ENCODE measurements at regions not wholly inside any gene's neighbourhood (a gene's known extent, or its start where the extent isn't known, plus 50 kb on each side); places are given as distances from the start of the nearest gene placed in this dataset.
"Not testable (repeated sequence)": the region's sequence is repeated elsewhere in the genome, so short reads cannot be mapped to it uniquely, and the experiment has no call there.

DNA sequence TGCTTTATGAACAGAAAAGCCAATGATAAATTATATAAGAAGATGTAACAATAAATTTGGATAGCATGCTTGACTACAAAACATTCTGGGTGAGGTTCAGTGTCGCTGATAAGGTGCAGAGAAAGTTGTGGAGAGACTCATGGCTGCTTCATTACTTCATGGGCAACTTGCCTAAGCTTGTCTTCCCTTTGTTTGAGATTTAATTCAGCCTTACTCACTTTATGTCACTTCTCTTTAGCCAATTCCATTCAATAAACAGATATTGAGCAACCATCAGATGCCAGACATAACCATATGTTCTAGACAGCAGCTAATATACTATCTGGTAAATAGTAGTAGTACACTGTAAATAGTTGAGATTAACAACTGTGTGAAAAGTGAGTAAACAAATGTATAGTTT, 401.5 kb upstream of the FRG2C start:
- Histone ChIP-seq H3K4me1 (ENCODE audit: control insufficient read depth, insufficient read depth, low read length, poor library complexity, severe bottlenecking) (no peaks in the 10 kb centered on the region), H3K27ac (ENCODE audit: insufficient read depth, low read length, poor library complexity, severe bottlenecking) (no peak overlapping the region), H3K27me3 (replicated peaks; ENCODE audit: control insufficient read depth, insufficient read depth, low read length, poor library complexity, severe bottlenecking) (no peaks in the 10 kb centered on the region), H3K36me3 (ENCODE audit: control insufficient read depth, insufficient read depth, low read length) (no peaks in the 10 kb centered on the region), H3K4me3 (ENCODE audit: insufficient read depth, low read depth, low read length, poor library complexity, severe bottlenecking) (no peak overlapping the region), H3K9me3 (ENCODE audit: control insufficient read depth, low read length) (no peaks in the 10 kb centered on the region)
- DNase-seq, result no peak

DNA sequence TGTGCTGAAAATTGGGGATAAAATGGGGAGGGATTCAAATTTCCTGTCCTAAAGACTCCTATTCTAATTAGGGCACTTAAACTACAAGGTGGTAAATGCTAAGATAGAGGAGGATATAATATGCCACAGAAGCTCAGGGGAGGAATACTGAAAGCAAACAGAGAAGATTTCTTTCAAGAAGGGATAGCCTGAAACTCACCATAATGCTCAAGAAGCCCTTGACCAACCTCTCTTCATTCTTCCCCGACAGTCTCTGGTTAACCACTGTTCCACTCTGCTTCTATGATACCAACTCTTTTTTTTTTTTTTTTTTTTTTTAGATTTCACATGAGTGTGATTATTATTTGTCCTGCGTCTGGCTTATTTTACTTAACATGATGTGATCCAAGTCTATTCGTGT, 398.2 kb upstream of the FRG2C start:
- H3K4me1 ChIP-seq (ENCODE audit: control insufficient read depth, insufficient read depth, low read length, poor library complexity, severe bottlenecking), result no peaks in the 10 kb centered on the region
- no peak overlapping the region for H3K27ac ChIP-seq (ENCODE audit: insufficient read depth, low read length, poor library complexity, severe bottlenecking)
- no peak for DNase-seq
- H3K4me3 ChIP-seq (ENCODE audit: insufficient read depth, low read depth, low read length, poor library complexity, severe bottlenecking), result no peak overlapping the region
- no peaks in the 10 kb centered on the region for H3K9me3 ChIP-seq (ENCODE audit: control insufficient read depth, low read length)
- H3K27me3 ChIP-seq (replicated peaks; ENCODE audit: control insufficient read depth, insufficient read depth, low read length, poor library complexity, severe bottlenecking), result no peaks in the 10 kb centered on the region
- no peaks in the 10 kb centered on the region for H3K36me3 ChIP-seq (ENCODE audit: control insufficient read depth, insufficient read depth, low read length)

DNA sequence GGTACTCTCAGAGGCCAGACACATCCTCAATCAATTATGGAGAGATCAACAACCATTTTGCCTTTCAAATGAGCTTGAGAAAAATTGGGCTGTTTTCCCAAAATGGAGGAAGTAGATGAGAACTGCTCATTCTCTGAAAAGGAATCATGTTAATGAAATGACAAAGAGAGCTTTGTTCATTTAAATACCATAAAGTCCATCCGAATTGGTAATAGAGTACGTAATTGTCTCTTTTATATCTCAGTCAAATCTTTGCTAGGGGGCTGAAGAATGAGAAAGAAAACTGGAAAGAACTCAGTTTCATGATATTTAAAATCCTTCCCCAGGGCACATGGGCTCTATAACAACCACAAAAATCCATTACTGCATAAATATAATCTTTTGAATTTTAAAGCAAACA, 395.6 kb upstream of the FRG2C start:
- not testable (repeated sequence) for H3K27me3 ChIP-seq (replicated peaks; ENCODE audit: control insufficient read depth, insufficient read depth, low read length, poor library complexity, severe bottlenecking); H3K4me3 ChIP-seq (ENCODE audit: insufficient read depth, low read depth, low read length, poor library complexity, severe bottlenecking); H3K27ac ChIP-seq (ENCODE audit: insufficient read depth, low read length, poor library complexity, severe bottlenecking); H3K36me3 ChIP-seq (ENCODE audit: control insufficient read depth, insufficient read depth, low read length); H3K4me1 ChIP-seq (ENCODE audit: control insufficient read depth, insufficient read depth, low read length, poor library complexity, severe bottlenecking); H3K9me3 ChIP-seq (ENCODE audit: control insufficient read depth, low read length); DNase-seq

DNA sequence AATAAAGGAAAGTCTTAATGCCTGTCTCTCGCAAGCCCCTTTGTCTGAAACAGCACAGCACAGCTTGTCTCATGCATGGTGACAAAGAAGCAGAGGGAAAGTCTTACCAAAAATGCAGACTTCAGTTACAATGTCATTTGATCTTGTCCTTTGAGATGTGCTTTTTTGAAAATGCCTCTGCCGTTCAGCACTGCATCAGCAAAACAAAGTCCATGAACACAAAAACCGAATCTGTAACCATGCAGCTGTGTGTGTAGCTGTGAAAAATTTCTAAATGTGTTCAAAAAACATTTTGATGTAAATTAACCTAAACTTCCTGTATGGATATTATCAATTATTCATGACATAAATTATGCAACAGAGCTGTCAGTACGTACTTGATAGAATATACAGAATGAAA, 391.9 kb upstream of the FRG2C start:
- H3K9me3 ChIP-seq (ENCODE audit: control insufficient read depth, low read length); DNase-seq; H3K36me3 ChIP-seq (ENCODE audit: control insufficient read depth, insufficient read depth, low read length); H3K27me3 ChIP-seq (replicated peaks; ENCODE audit: control insufficient read depth, insufficient read depth, low read length, poor library complexity, severe bottlenecking); H3K4me3 ChIP-seq (ENCODE audit: insufficient read depth, low read depth, low read length, poor library complexity, severe bottlenecking); H3K27ac ChIP-seq (ENCODE audit: insufficient read depth, low read length, poor library complexity, severe bottlenecking); H3K4me1 ChIP-seq (ENCODE audit: control insufficient read depth, insufficient read depth, low read length, poor library complexity, severe bottlenecking): not testable (repeated sequence)

DNA sequence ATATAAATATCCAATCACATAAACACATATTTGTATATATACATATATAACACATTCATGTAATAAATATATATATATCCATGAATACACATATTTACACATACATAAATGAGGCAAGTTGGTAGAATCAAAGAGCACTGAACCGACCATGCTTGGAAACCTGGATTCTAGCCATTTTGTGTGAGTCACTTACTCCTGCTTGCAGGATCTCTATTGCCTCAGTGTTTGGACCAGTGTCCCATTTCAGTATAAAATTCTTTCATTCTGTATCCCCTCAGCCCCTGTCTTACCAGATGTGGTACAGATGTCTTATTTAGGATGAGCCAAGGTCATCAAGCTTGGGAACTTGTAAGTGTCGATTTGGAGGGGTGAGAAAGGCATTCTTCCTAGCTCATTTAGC, 391.4 kb upstream of the FRG2C start:
- Histone ChIP-seq H3K4me3 (ENCODE audit: insufficient read depth, low read depth, low read length, poor library complexity, severe bottlenecking) (no peak overlapping the region), H3K36me3 (ENCODE audit: control insufficient read depth, insufficient read depth, low read length) (no peaks in the 10 kb centered on the region)

DNA sequence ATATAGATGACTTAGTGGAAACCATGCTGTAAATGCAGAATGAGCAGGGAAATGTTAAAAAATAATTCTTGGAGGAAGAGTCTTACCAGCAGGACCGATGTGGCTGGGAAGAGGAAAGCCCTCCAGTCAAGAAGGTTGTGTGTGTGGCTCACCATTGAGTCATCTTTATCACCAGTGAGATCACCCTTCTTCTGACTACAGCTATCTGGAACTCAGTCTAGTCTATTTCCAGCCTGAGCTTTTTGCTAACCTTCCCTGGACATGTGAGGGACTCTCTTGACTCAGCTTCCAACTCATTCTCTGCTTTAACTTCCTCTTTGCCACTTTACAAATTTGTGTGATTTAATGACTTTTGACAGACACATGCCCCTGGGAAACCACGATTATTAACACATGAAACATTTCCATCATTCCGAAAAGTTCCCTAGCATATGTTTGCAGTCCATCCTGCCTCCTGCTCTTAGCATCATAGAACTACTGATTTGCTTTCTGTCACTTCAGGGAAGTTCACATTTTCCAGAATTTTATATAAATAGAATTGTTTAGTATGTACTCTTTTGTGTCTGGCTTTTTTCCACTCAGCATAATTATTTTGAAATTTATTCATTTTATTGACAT, 378.5 kb upstream of the FRG2C start:
- not testable (repeated sequence) for H3K27ac ChIP-seq (ENCODE audit: insufficient read depth, low read length, poor library complexity, severe bottlenecking); H3K4me1 ChIP-seq (ENCODE audit: control insufficient read depth, insufficient read depth, low read length, poor library complexity, severe bottlenecking); H3K9me3 ChIP-seq (ENCODE audit: control insufficient read depth, low read length); DNase-seq; H3K4me3 ChIP-seq (ENCODE audit: insufficient read depth, low read depth, low read length, poor library complexity, severe bottlenecking); H3K36me3 ChIP-seq (ENCODE audit: control insufficient read depth, insufficient read depth, low read length); H3K27me3 ChIP-seq (replicated peaks; ENCODE audit: control insufficient read depth, insufficient read depth, low read length, poor library complexity, severe bottlenecking)

More for the DNA sequence above, 391.4 kb upstream of the FRG2C start:
- Histone ChIP-seq H3K27me3 (replicated peaks; ENCODE audit: control insufficient read depth, insufficient read depth, low read length, poor library complexity, severe bottlenecking) (no peaks in the 10 kb centered on the region), H3K27ac (ENCODE audit: insufficient read depth, low read length, poor library complexity, severe bottlenecking) (no peak overlapping the region), H3K9me3 (ENCODE audit: control insufficient read depth, low read length) (no peaks in the 10 kb centered on the region), H3K4me1 (ENCODE audit: control insufficient read depth, insufficient read depth, low read length, poor library complexity, severe bottlenecking) (no peaks in the 10 kb centered on the region)
- no peak for DNase-seq

DNA sequence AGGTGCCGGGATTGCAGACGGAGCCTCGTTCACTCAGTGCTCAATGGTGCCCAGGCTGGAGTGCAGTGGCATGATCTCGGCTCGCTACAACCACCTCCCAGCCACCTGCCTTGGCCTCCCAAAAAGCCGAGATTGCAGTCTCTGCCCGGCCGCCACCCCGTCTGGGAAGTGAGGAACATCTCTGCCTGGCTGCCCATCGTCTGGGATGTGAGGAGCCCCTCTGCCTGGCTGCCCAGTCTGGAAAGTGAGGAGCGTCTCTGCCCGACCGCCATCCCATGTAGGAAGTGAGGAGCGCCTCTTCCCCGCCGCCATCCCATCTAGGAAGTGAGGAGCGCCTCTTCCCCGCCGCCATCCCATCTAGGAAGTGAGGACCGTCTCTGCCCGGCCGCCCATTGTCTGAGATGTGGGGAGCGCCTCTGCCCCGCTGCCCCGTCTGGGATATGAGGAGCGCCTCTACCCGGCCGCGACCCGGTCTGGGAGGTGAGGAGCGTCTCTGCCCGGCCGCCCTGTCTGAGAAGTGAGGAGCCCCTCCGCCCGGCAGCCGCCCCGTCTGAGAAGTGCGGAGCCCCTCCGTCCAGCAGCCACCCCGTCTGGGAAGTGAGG, 375.1 kb upstream of the FRG2C start:
- H3K4me3 ChIP-seq (ENCODE audit: insufficient read depth, low read depth, low read length, poor library complexity, severe bottlenecking); H3K36me3 ChIP-seq (ENCODE audit: control insufficient read depth, insufficient read depth, low read length); H3K9me3 ChIP-seq (ENCODE audit: control insufficient read depth, low read length); H3K27me3 ChIP-seq (replicated peaks; ENCODE audit: control insufficient read depth, insufficient read depth, low read length, poor library complexity, severe bottlenecking); DNase-seq; H3K4me1 ChIP-seq (ENCODE audit: control insufficient read depth, insufficient read depth, low read length, poor library complexity, severe bottlenecking); H3K27ac ChIP-seq (ENCODE audit: insufficient read depth, low read length, poor library complexity, severe bottlenecking): not testable (repeated sequence)

DNA sequence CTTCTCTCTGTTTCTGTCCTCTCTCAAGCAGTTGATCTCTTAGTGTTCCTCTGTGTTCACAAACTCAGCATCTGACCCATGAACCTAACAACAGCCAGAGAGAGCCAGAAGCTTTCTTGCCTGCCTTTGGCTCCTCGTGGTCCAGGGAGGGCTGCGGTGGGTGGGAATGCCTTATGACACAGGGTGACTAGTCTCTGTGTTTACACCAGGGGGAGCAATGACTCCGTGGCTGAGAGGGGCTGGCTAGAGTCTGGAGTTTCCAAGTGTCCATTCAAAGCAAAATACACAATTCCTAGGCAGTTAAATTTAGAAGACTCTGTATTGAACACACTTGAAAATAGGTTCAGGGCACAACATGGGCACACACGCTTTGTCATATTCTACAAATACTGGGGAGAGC, 370.0 kb upstream of the FRG2C start:
- no peak overlapping the region for H3K27ac ChIP-seq (ENCODE audit: insufficient read depth, low read length, poor library complexity, severe bottlenecking)
- no peaks in the 10 kb centered on the region for H3K27me3 ChIP-seq (replicated peaks; ENCODE audit: control insufficient read depth, insufficient read depth, low read length, poor library complexity, severe bottlenecking)
- no peaks in the 10 kb centered on the region for H3K4me1 ChIP-seq (ENCODE audit: control insufficient read depth, insufficient read depth, low read length, poor library complexity, severe bottlenecking)
- no peaks in the 10 kb centered on the region for H3K9me3 ChIP-seq (ENCODE audit: control insufficient read depth, low read length)
- no peak overlapping the region for H3K4me3 ChIP-seq (ENCODE audit: insufficient read depth, low read depth, low read length, poor library complexity, severe bottlenecking)
- H3K36me3 ChIP-seq (ENCODE audit: control insufficient read depth, insufficient read depth, low read length), result no peaks in the 10 kb centered on the region
- no peak for DNase-seq

DNA sequence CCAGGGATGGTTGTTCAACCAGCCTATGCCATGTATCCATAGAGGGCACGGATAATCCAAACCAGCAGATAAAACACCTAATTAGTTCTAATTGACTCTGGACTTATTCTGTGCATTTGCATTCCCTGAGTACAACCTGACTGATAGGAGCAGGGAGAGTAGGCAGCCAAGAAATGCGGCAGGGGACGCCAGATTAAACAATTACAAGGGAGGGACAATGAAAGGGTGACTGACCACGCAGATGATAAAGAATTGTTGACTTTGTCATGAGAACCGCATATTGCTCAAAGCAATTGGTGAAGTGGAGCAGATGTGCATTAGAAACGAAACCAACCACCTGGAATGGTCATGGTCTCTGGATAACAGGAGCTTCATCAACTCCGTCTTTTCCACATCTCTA, 369.1 kb upstream of the FRG2C start:
- no peaks in the 10 kb centered on the region for H3K36me3 ChIP-seq (ENCODE audit: control insufficient read depth, insufficient read depth, low read length)
- no peak for DNase-seq
- no peaks in the 10 kb centered on the region for H3K4me1 ChIP-seq (ENCODE audit: control insufficient read depth, insufficient read depth, low read length, poor library complexity, severe bottlenecking)
- H3K9me3 ChIP-seq (ENCODE audit: control insufficient read depth, low read length), result no peaks in the 10 kb centered on the region
- H3K27me3 ChIP-seq (replicated peaks; ENCODE audit: control insufficient read depth, insufficient read depth, low read length, poor library complexity, severe bottlenecking), result no peaks in the 10 kb centered on the region
- no peak overlapping the region for H3K27ac ChIP-seq (ENCODE audit: insufficient read depth, low read length, poor library complexity, severe bottlenecking)
- H3K4me3 ChIP-seq (ENCODE audit: insufficient read depth, low read depth, low read length, poor library complexity, severe bottlenecking), result no peak overlapping the region

DNA sequence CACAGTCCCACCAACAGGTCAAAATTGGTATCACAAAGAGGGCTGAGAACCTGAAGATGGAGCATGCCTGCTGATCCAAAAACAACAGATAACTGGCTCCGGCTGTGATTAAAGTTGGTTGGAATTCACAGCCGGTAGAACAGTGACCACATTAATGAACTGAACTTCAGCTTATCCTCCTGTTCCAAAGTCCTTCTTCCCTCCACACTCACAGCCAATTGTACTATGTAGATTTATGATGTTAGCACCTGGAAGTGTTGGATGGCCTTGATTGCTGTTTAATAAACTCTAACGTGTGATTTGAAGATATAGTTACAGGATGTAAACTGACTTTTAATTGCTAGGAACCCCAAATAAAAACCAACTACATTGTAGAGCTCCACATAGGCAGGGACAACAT, 367.3 kb upstream of the FRG2C start:
- no peaks in the 10 kb centered on the region for H3K4me1 ChIP-seq (ENCODE audit: control insufficient read depth, insufficient read depth, low read length, poor library complexity, severe bottlenecking)
- no peak overlapping the region for H3K4me3 ChIP-seq (ENCODE audit: insufficient read depth, low read depth, low read length, poor library complexity, severe bottlenecking)
- no peaks in the 10 kb centered on the region for H3K36me3 ChIP-seq (ENCODE audit: control insufficient read depth, insufficient read depth, low read length)
- no peak overlapping the region for H3K27ac ChIP-seq (ENCODE audit: insufficient read depth, low read length, poor library complexity, severe bottlenecking)
- no peaks in the 10 kb centered on the region for H3K9me3 ChIP-seq (ENCODE audit: control insufficient read depth, low read length)
- no peak for DNase-seq
- no peaks in the 10 kb centered on the region for H3K27me3 ChIP-seq (replicated peaks; ENCODE audit: control insufficient read depth, insufficient read depth, low read length, poor library complexity, severe bottlenecking)

All from effector memory CD4-positive, alpha-beta T cell (primary cell).